Brain microvascular endothelial cell (primary cell): ENCODE measurements at regions not wholly inside any gene's neighbourhood (a gene's known extent, or its start where the extent isn't known, plus 50 kb on each side); places are given as distances from the start of the nearest gene placed in this dataset.

Source experiments
- DNase-seq: peaks from one replicate; pipeline ENCODE4 v3.0.0-alpha.2; 2020
- H3K27ac ChIP-seq: fragments of 250-450 bp; sonication (Bioruptor Pico); 2 replicates; pipeline ENCODE4 v1.5.1; 2020; ENCODE audit warnings: mild to moderate bottlenecking, moderate library complexity
- H3K27me3 ChIP-seq: fragments of 250-450 bp; sonication (Bioruptor Pico); replicated peaks from 2 replicates; pipeline ENCODE4 v1.5.1; 2020; ENCODE audit warnings: mild to moderate bottlenecking
- H3K36me3 ChIP-seq: fragments of 250-450 bp; sonication (Bioruptor Pico); replicated peaks from 2 replicates; pipeline ENCODE4 v1.5.1; 2020; ENCODE audit warnings: mild to moderate bottlenecking
- H3K4me3 ChIP-seq: 2 replicates; pipeline ENCODE4 v1.5.1; 2011; ENCODE audit warnings: low read depth, mild to moderate bottlenecking, control low read depth, low read length, moderate library complexity
- CTCF ChIP-seq: IDR thresholded peaks from 2 replicates; pipeline ENCODE4 v1.5.1; 2011; ENCODE audit warnings: low read depth, mild to moderate bottlenecking, moderate library complexity, low read length, control low read depth, inconsistent platforms; ENCODE audit errors: missing control alignments
- in situ Hi-C: cut with HindIII; loops from 2 replicates; pipeline ENCODE4 v1.10.0; 2017; ENCODE audit warnings: low sequenced_read_pairs, low pct_ligation_motif_present

- Histone ChIP-seq H3K36me3 (no peaks in the 10 kb centered on the region), H3K4me3 (no peak overlapping the region), H3K27ac (no peak overlapping the region), H3K27me3 (no peaks in the 10 kb centered on the region)
- peak; percentile 75 for DNase-seq
- no peak for TF ChIP-seq CTCF
- in situ Hi-C loops, result no loop called here
Measured at GRCh38 chr3:22263042-22263441, 512.0 kb upstream of the ZNF385D start.

- H3K27ac ChIP-seq, result no peak overlapping the region
- H3K36me3 ChIP-seq, result no peaks in the 10 kb centered on the region
- in situ Hi-C loops, result no loop called here
- H3K4me3 ChIP-seq, result no peak overlapping the region
- no peaks in the 10 kb centered on the region for H3K27me3 ChIP-seq
- no peak for TF ChIP-seq CTCF
- DNase-seq, result no peak
Measured at GRCh38 chr3:22265403-22265802, 514.4 kb upstream of the ZNF385D start.

GRCh38 chr3:22269831-22270230 is 518.8 kb upstream of the ZNF385D start:
- Histone ChIP-seq H3K36me3 (no peaks in the 10 kb centered on the region), H3K27me3 (no peaks in the 10 kb centered on the region), H3K27ac (no peak overlapping the region), H3K4me3 (no peak overlapping the region)
- peak; percentile 63 for DNase-seq
- in situ Hi-C loops, result no loop called here
- TF ChIP-seq CTCF, result no peak

GRCh38 chr3:22276351-22276750 is 525.3 kb upstream of the ZNF385D start:
- DNase-seq, result no peak
- no peaks in the 10 kb centered on the region for H3K36me3 ChIP-seq
- no peaks in the 10 kb centered on the region for H3K27me3 ChIP-seq
- TF ChIP-seq CTCF, result no peak
- no peak overlapping the region for H3K27ac ChIP-seq
- in situ Hi-C loops, result no loop called here
- no peak overlapping the region for H3K4me3 ChIP-seq

- no peak for TF ChIP-seq CTCF
- H3K36me3 ChIP-seq, result no peaks in the 10 kb centered on the region
- no peak overlapping the region for H3K4me3 ChIP-seq
- no peaks in the 10 kb centered on the region for H3K27me3 ChIP-seq
- in situ Hi-C loops, result no loop called here
- DNase-seq, result peak; percentile 42
- peak overlapping the region; percentile 4 for H3K27ac ChIP-seq
Measured at GRCh38 chr3:22284559-22284958, 533.5 kb upstream of the ZNF385D start.

- no peak overlapping the region for H3K4me3 ChIP-seq
- no peaks in the 10 kb centered on the region for H3K36me3 ChIP-seq
- no peaks in the 10 kb centered on the region for H3K27me3 ChIP-seq
- no peak for TF ChIP-seq CTCF
- in situ Hi-C loops, result no loop called here
- H3K27ac ChIP-seq, result no peak overlapping the region
- DNase-seq, result no peak
Measured at GRCh38 chr3:22288756-22289155, 537.7 kb upstream of the ZNF385D start.
